GF-D8 (cell line): ENCODE measurements at regions not wholly inside any gene's neighbourhood (a gene's known extent, or its start where the extent isn't known, plus 50 kb on each side); places are given as distances from the start of the nearest gene placed in this dataset.

ENCODE experiments used
- DNase-seq: peaks from one replicate; lab custom pipeline; 2025; lab: John Stamatoyannopoulos, UW

DNA sequence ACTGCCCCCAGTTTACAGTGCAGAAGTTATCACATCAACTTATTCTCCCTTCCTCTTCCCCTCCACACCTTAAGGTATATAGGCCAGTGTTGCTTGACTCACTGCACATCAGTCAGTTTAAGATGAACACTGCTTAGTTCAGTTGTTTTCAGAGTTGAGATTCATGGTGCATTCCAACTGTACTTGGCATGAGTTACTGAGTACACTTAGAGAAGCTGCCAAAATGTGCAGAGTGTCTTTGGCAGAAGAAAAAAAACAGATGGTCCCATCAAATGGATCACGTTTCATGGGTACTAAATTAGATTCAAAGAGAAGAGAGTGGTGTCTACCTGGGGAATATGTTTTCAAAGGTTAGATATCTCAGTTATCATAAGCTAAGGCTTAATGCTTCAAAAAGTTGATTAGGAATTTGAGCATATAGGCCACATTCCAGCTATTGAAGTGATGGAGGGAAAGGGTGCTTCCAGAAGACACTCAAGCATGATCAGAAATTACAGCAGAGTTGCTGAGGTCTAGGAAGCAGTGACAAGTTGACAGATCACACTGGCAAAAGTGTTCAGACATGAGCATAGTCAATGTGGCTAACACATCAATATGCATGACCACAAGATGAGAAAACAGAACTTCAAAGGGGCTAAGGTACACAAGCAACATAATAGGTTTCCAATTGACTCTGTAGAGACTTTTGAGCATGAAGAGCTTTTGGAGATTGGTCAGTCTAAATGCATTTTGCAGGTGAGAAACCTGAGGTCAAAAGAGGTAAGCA is 579.2 kb upstream of the CELF2 start:
- DNase-seq: no peak

DNA sequence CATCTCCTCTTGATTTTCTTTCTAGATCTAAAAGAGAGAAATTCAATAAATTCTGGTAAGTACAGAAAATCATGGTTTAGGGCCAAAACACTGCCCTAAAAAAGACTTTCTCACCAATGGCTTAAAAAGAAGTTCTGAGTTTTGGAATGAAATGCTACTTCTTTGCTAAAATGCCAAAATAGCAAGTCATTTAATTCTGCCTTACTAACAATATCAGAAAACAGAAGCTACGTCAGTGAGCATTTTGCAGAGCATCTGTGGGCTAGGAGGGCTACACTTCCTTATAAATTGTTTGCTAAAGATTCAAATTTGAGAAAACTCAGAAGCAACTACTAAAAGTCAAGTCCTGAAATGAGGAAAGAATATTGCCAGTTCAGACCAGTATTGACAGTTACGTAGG is 560.8 kb upstream of the CELF2 start:
- no peak for DNase-seq

DNA sequence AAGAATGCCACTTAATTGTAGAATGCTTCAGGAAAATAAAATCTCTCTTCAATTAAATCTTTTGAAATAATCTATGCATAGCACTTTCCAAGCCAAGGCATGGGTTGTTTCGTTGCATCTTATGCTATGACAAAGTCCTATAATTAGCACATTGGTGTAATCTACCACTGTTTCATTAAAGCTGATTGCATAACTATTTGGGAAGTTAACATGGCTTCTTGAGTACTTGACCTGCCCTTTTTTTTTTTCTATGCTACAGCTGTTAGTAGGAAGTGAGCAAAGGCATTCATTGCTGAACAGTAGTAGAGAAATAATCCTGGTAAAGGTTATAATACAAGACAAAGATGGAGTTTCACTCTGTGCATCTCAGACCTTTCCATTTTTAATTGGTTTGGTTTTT is 557.2 kb upstream of the CELF2 start:
- no peak for DNase-seq

DNA sequence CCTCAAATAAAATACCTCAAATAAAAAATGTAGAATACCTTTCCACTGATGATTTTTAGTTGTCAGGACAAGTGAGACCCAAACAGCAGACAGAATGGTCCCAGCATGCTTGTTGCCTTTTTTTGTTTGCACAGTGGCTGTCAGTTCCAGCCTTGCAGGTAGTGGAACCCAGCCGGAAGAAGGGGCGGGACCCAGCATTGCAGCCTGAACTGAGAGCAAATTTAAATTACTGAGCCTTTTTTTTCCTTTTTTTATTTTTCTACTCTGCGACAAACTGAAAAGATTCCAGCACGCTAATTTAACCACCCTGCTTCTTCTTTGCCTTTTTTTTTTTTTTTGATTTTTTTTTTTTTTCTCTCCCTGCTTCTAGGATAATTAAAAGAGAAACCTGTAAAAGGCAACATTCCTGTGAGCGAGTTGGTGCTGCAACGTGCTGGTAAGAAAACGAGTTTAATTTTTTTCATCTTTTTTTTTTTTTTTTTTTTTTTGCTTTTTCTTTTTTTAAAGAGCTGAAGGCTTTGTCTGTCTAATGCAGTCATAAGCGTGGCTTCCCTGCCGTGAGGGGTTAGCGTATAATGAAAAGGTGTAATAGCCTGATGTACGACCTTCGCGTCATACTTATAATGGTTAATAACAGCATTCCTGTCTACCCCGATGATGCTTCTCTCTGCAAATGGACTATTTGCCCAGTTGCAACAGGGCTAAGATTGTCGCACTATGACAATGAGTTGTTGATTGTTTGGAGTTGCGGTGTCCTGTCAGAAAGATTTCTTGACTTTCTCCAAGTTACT is 555.3 kb upstream of the CELF2 start:
- DNase-seq: no peak

DNA sequence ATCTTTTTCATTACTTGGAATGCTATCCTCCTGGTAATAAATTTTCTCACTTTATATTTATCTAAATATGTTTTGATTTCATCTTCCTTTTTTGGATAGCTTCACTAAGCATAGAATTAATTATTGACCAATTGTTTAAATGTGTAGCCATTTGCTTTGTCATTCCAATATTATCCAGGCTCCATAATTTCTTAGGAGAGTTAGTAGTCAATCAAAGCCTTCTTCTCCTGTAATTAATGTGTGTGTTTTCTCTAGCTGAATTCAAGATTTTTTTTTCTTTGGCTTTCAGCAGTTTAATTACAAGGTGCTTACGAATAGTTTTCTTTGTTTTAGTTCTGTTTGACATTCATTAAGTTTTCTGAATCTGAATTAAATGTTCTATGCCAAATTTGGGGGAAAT is 545.9 kb upstream of the CELF2 start:
- DNase-seq: no peak

DNA sequence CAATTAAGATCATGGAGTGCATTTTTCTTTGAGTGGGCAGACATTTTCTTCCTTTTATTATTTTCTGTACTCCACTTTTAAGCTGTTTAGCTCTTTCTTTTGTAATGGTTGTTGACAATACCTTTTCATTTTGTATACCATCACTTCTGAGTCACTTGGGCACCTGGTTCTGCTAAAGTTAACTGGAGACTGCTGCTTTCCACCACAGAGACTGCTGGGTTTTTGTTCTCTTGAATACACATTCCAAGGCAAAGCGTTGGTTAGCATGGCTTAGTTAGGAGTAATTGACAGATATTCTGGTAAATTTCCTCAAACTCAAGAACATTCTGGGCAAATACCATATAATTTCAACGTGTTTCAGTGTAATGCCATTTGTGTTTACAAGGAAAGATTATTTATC is 541.9 kb upstream of the CELF2 start:
- DNase-seq: no peak

DNA sequence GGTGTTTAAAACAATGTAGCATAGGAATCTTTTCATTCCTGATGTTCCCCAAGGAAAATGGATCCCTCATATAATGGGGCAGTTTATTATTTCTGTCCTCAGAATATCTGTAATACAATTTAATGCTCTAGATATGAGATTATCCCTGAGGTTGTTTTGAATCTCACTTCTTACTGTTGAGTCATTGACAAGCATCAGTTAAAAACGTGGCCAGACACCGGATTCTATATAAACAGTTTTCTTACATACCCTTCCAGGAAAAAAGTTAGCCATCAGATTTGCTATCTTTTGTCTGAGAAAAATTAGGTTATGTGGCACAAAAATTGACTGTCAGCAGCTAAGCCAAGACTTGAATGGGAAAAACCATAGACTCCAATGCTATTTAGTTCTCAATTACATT is 539.8 kb upstream of the CELF2 start:
- no peak for DNase-seq

DNA sequence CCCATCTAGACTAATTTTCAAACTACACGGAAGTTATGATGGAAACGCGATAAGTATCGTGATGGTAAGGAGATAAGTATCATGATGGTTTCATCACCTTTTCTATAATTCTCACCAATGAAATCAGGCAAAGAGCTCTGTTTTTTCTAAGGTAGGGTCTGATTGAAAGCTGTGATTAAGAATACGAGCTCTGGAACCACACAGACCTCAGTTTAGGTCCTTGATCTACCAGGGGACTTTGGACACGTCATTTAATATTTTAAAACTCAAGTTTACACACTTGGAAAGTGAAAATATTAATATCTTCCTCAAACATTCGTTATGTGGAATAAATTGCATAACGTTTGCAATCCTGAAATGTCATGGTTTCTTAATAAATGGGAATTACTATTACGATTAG is 538.2 kb upstream of the CELF2 start:
- DNase-seq: no peak

DNA sequence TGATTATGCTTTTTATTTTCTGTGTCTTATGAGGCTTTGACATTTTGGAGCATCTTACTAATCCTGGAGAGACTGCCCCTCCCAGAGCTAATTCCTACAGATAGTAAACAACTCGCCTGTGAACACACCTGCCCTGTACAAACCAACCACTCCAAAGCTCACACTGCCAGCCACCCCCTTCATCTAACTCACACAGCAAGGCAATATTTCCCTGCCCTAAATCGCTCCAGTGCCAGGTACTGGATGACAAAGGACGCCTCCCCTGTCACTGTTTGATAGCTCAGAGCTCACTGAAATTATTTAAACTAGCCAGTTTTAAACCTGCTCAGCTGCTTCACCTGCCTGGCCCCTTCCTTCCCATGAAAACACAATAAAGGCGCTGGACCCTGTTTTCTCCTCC is 535.1 kb upstream of the CELF2 start:
- DNase-seq: no peak

DNA sequence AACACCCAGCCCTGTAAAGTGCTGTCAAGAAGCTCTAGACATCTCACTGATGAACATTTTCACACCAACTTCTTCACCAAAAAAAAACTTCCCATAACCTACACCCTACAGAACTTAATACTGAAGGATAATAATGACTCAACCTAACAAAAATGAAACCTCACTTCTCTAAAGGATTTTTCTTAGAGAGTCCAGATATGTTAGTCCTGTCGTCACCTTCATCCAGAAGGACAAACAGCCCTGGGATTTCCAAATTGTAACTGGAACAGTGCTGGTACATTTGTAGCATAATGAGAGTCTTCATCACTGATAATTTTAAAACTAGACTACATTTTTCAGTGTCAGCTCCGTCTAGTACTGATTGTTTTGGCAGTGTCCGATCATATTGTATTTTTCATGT is 528.6 kb upstream of the CELF2 start:
- no peak for DNase-seq

DNA sequence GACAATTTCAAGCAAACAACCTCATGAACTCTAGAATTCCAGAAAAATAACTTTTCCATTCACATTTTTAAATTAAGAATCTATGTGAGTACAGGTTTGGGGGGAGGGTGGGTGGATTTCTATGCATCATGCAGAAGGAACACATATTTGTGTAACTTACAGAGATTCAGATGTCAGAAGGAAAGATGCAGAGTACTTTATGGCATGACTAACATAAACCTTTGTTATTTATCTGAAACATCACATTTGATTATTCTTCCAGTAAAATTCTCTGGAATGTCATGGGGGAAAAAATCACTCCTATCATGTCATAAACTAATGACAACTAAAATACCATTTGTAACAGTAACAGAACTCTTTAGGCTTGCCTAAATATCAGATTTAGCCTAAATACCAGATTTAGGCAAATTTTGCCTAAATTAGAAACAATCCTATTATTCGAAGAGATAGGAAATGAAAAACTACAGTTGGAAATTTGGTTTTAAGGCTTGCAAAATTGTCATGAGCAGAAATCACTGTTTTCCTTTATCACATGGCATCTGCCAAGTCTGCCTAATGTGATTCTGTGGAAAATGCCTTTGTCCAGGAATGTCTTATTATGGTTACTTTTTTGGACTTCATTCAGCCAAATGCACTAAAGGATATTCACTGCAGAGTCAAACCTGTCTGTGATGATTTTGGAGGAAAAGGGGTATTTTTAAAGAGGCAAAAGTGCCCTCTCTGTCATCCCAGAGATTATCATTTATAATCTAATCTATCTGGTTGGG is 527.7 kb upstream of the CELF2 start:
- DNase-seq: no peak

DNA sequence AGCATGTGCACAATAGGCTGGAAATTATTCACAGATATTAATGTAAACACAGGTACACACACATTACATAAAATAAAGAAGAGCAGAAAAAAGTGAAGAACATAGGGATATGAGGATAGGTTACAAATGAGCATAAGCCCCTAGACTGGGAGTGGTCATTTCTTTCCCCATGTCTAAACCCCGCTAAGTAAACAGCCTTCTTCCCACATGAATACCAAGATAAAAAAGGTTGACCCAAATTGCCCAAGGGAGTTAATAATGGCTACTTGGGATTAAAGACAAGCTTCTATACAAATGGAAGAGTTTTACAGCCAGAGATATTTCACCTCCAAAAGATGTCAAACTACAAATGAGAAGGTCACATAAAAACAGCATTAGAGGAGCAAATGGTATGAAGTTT is 527.1 kb upstream of the CELF2 start:
- no peak for DNase-seq

DNA sequence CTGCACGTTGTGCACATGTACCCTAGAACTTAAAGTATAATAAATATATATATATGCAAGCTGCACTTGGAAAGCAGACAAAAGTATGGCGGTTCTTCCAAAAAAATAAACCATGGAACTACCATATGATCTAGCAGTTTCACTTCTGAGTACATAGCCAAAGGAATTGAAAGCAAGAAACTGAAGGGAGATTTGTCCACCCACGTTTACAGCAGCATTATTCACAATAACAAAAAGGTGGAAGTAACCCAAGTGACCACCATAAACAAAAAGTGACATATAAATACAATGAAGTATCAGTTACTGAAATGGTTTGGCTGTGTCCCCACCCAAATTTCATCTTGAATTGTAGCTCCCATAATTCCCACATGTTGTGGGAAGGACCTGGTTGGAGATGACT is 525.3 kb upstream of the CELF2 start:
- no peak for DNase-seq

DNA sequence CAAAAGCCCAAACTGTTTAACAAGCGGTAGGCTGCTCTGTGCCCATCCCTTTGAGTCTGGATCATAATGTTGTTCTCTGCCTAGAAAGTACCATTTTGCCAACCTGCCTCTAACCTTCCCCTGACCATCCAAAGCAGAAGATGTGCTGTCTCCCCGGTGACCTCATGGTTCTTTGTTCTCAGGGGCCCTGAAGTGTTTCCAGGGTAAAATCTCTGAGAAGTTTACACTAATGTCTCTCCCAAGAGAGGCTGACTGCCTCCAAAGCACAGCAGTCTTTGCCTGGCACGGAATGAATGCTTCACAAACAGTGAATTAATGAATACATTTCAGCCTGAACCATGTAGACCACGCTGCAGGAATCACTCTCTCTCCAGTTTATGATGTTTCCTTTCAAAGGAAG is 523.8 kb upstream of the CELF2 start:
- no peak for DNase-seq

DNA sequence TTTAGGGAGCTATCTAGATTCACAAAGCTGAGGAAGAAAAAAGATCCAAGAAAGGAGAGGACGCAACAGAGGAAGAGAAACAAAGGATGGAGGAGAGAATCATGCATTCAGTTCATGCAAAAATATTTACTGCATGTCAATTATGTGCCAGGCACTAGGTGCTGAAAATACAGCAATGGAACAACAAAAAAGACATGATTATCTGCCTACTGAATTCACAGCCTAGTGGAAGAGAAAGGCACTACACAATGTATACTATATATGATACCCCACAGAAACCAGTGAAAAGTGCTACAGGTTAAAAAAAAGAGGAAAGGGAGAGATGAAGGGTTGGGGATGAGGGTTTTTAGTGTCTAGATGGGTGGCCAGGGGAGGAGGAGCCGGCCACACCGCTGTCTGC is 520.4 kb upstream of the CELF2 start:
- DNase-seq: no peak

DNA sequence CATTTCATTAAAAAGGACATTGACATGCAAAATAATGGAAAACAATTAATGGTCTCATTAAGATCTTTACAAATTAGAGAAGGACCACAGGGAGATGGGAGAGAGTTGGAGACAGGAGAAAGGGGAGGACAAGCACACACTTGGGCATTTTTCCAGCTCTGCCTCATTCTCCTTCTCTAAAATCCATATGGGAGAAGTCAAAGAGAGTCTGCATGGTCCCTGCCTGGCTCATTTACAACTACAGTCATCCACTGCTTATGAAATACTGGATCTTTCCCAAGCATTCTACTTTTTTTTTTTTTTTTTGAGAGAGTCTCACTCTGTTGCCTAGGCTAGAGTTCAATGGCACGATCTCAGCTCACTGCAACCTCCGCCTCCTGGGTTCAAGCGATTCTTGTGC is 518.9 kb upstream of the CELF2 start:
- DNase-seq: no peak

DNA sequence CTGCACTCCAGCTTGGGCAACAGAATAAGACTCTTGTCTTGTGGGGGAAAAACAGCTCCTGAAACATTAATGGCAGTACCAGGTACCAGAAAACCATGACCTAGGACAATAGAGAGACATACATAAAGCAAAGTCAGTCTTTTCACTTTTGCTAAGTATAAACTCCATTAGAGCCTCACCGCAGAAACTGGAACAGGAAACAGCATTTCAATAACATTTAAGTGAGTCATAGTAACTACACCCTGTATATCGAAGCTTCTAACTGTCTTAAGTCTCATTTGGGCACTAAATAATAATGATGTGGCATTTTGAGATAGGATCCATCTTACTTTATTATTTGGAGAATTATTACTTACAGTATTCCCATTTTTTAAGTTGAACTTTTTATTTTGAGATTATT is 517.8 kb upstream of the CELF2 start:
- DNase-seq: no peak

DNA sequence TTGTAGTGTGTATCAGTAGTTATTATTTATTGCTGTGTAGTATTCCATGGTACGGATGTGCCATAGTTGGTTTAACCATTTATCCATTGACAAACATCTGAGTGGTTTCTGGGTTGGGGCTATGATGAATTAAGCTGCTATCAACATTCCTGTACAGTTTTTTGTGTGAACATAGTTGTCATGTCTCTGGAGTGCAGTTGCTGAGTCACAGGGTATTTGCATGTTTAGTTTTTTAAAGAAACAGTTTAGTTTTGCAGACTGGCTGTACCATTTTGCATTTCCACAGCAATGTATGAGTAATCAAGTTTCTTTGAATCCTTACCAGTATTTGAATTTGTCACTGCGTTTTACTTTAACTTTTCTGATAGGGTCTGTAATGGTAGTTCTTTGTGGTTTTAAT is 516.7 kb upstream of the CELF2 start:
- DNase-seq: no peak

DNA sequence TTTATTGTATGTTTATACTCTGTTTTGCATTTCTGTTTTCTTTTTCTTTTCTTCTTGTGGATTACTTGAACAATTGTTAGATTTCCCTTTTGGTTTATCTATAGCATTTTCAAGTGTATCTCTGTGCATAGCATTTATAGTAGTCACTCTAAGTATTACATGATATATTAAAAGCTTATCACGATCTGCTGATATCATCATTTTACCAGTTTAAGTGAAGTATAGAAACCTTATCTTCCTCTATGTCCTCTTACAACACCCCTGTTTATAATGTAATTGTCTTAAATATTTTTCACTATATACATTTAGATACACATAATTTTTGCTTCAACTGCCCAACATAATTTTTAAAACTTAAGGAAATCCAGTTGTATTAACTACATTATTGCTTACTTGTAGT is 513.9 kb upstream of the CELF2 start:
- no peak for DNase-seq

DNA sequence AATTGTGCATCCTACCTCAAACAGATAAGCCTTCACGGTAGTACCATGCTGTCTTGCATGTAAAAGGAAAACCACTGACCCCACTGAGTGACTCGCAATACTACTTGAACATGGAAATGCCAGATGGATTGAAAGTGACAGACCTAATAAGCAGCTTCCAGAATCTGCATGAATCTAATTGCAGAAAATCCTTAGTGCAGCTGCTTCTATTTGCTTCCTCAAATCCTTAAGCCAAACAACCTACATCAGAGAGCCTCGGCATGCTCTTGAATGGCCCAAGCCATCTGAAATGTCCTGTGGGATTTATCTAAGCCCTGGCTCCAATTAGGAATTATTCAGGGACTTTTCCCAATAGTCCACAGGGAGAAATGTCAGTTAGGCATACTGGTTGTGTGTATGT is 509.5 kb upstream of the CELF2 start:
- no peak for DNase-seq

DNA sequence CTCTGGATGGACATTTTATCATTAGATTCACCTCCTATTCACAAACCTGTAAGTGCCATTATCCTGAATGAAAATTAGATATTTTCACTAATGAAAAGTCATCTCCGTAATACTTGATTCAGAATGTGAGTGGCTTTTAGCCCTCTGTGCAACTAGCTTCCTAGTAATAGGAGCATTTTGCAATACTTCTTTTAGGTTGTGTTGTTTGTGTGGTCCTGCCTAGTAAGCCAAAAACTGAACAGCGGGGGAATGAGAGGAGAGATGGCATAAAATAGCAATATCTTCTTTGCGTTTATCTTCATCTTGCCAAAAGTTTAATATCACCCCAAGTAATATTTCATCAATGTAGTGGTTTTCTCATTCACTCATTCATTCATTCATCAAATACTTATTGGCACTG is 507.5 kb upstream of the CELF2 start:
- no peak for DNase-seq

DNA sequence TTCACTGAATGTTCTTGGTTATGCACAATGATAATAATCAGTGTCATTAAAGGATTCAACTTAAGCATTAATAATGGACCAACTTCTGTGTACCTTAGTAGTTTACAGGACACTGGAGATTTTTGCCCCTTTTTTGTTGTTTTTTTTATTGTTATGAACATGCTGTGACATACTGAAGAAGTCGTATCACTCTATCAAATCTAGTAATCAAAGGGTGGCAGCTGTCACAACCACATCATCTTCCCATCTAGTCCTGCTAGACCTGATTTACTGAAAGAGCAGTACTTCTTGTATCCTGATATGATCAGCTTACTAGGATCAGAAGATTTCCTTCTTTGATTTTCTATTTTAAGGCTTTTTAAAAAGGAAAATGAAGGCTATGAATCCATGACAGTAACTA is 504.6 kb upstream of the CELF2 start:
- DNase-seq: no peak

DNA sequence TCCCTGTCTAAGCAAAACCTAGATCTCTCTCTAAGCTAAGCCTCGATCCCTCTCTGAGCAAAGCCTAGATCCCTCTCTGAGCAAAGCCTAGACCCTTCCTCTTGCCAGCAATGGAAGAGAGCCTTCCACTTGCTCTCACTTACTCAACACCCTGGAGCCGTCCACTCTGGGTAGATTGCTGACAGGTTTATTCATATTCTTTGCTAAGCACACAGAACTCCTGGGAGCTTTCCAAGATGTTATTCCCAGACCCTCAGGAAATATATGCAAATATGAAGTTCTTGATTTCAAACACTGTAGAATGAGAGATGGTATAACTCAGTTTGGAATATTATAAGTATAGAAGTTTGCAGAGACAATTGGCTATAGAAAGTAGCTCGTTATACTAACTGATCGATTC is 503.8 kb upstream of the CELF2 start:
- DNase-seq: no peak
